ENCODE measurements at regions not wholly inside any gene's neighbourhood (a gene's known extent, or its start where the extent isn't known, plus 50 kb on each side); places are given as distances from the start of the nearest gene placed in this dataset.
A peak's percentile ranks its signal among the peaks of the same experiment; 100 is the strongest.

- in situ Hi-C loops (cut with HindIII; ENCODE audit: low sequenced_read_pairs), result no loop called here
- no peak for TF ChIP-seq CTCF (IDR thresholded peaks at IDR 0.05; ENCODE audit: low read depth, low read length)
- no peak overlapping the region for H3K4me3 ChIP-seq (ENCODE audit: low read depth, low read length)
- DNase-seq (ENCODE audit: low read depth, low spot score), result no peak
Measured at GRCh38 chr15:94032571-94032970, 198.8 kb upstream of the MCTP2 start.

- in situ Hi-C loops (cut with HindIII; ENCODE audit: low sequenced_read_pairs), result no loop called here
- H3K4me3 ChIP-seq (ENCODE audit: low read depth, low read length), result no peak overlapping the region
- DNase-seq (ENCODE audit: low read depth, low spot score), result no peak
- no peak for TF ChIP-seq CTCF (IDR thresholded peaks at IDR 0.05; ENCODE audit: low read depth, low read length)
Measured at GRCh38 chr15:94031072-94031471, 200.3 kb upstream of the MCTP2 start.

GRCh38 chr15:94029495-94029894 is 201.9 kb upstream of the MCTP2 start:
- peak; percentile 54 for DNase-seq (ENCODE audit: low read depth, low spot score)
- in situ Hi-C loops (cut with HindIII; ENCODE audit: low sequenced_read_pairs), result no loop called here
- H3K4me3 ChIP-seq (ENCODE audit: low read depth, low read length), result no peak overlapping the region
- TF ChIP-seq CTCF (IDR thresholded peaks at IDR 0.05; ENCODE audit: low read depth, low read length), result no peak

GRCh38 chr15:94028809-94029208 is 202.6 kb upstream of the MCTP2 start:
- in situ Hi-C loops (cut with HindIII; ENCODE audit: low sequenced_read_pairs), result no loop called here
- H3K4me3 ChIP-seq (ENCODE audit: low read depth, low read length), result no peak overlapping the region
- DNase-seq (ENCODE audit: low read depth, low spot score), result no peak
- no peak for TF ChIP-seq CTCF (IDR thresholded peaks at IDR 0.05; ENCODE audit: low read depth, low read length)

- DNase-seq (ENCODE audit: low read depth, low spot score), result no peak
- H3K4me3 ChIP-seq (ENCODE audit: low read depth, low read length), result no peak overlapping the region
- TF ChIP-seq CTCF (IDR thresholded peaks at IDR 0.05; ENCODE audit: low read depth, low read length), result no peak
- in situ Hi-C loops (cut with HindIII; ENCODE audit: low sequenced_read_pairs), result no loop called here
Measured at GRCh38 chr15:94028121-94028520, 203.2 kb upstream of the MCTP2 start.

- H3K4me3 ChIP-seq (ENCODE audit: low read depth, low read length), result no peak overlapping the region
- DNase-seq (ENCODE audit: low read depth, low spot score), result peak; percentile 29
- in situ Hi-C loops (cut with HindIII; ENCODE audit: low sequenced_read_pairs), result no loop called here
- TF ChIP-seq CTCF (IDR thresholded peaks at IDR 0.05; ENCODE audit: low read depth, low read length), result no peak
Measured at GRCh38 chr15:94027581-94027980, 203.8 kb upstream of the MCTP2 start.
